GM19463 (cell line): ENCODE measurements at regions not wholly inside any gene's neighbourhood (a gene's known extent, or its start where the extent isn't known, plus 50 kb on each side); places are given as distances from the start of the nearest gene placed in this dataset.
"Not testable (repeated sequence)": the region's sequence is repeated elsewhere in the genome, so short reads cannot be mapped to it uniquely, and the experiment has no call there.

Experiments
- ATAC-seq: cut with Tn5 transposase; IDR thresholded peaks from one replicate; pipeline ENCODE4 v1.9.1; 2021; ENCODE audit warnings: mild to moderate bottlenecking, moderate library complexity; ENCODE audit not compliant: unreplicated experiment

GRCh38 chr1:196160066-196160795 lies 448.0 kb downstream of the KCNT2 start:
- no peak for ATAC-seq

GRCh38 chr1:196155586-196155985 lies 452.7 kb downstream of the KCNT2 start:
- no peak for ATAC-seq

GRCh38 chr1:196152975-196153374 lies 455.3 kb downstream of the KCNT2 start:
- ATAC-seq: peak; percentile 74

- ATAC-seq: no peak
Measured at GRCh38 chr1:196152086-196152485, 456.2 kb downstream of the KCNT2 start.

- no peak for ATAC-seq
Measured at GRCh38 chr1:196148367-196148970, 459.8 kb downstream of the KCNT2 start.

GRCh38 chr1:196147530-196147929 lies 460.7 kb downstream of the KCNT2 start:
- no peak for ATAC-seq

GRCh38 chr1:196145151-196145550 lies 463.1 kb downstream of the KCNT2 start:
- not testable (repeated sequence) for ATAC-seq

- ATAC-seq: no peak
Measured at GRCh38 chr1:196144588-196144987, 463.7 kb downstream of the KCNT2 start.

- ATAC-seq: no peak
Measured at GRCh38 chr1:196143602-196144342, 464.5 kb downstream of the KCNT2 start.

- ATAC-seq: no peak
Measured at GRCh38 chr1:196142111-196142640, 466.1 kb downstream of the KCNT2 start.

GRCh38 chr1:196136396-196136795 lies 471.8 kb downstream of the KCNT2 start:
- ATAC-seq: no peak

GRCh38 chr1:196131691-196132090 lies 476.5 kb downstream of the KCNT2 start:
- ATAC-seq: no peak

GRCh38 chr1:196128835-196129234 lies 479.4 kb downstream of the KCNT2 start:
- ATAC-seq: no peak

- no peak for ATAC-seq
Measured at GRCh38 chr1:196121181-196121580, 487.1 kb downstream of the KCNT2 start.

- ATAC-seq: no peak
Measured at GRCh38 chr1:196115646-196116045, 492.6 kb downstream of the KCNT2 start.

- no peak for ATAC-seq
Measured at GRCh38 chr1:196114193-196114592, 494.0 kb downstream of the KCNT2 start.

GRCh38 chr1:196108990-196109389 lies 499.2 kb downstream of the KCNT2 start:
- ATAC-seq: not testable (repeated sequence)

GRCh38 chr1:196105901-196106300 lies 502.3 kb downstream of the KCNT2 start:
- no peak for ATAC-seq

GRCh38 chr1:196102826-196103225 lies 505.4 kb downstream of the KCNT2 start:
- no peak for ATAC-seq

GRCh38 chr1:196098000-196098399 lies 510.2 kb downstream of the KCNT2 start:
- ATAC-seq: no peak

GRCh38 chr1:196094821-196095220 lies 513.4 kb downstream of the KCNT2 start:
- ATAC-seq: no peak
